ENCODE measurements at regions not wholly inside any gene's neighbourhood (a gene's known extent, or its start where the extent isn't known, plus 50 kb on each side); places are given as distances from the start of the nearest gene placed in this dataset.

DNA sequence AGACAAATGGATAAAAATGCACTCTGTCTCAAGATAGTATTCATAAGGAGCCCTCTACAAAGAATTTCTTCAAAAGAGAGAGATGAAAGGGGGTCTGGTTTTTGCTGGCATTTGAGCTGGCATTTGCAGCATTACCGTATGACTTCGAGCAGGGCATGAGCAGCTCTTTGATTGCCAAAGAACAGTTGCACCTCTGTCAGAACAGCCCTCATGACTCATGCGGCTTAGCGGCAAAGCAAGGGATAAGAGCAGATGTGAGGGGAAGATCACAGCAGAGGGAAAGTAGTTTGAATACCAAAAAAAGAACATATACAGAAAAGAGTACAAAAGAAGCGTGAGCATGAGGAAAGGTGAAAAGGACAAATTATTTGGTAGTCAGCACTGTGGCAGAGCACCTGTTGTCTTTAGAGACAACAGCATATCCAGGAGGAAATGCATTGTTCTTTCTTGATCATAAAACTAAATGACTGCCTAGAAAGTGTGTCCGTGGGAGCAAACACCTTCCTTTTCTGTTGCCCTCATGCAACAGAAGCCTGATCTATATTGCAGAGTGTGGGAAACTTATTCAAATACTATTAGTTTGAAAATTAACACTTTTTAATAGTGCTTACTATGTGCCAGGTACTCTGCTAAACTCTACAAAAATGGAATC lies 80.5 kb upstream of the SLC24A5 start:
- peak; percentile 95 for DNase-seq (ENCODE audit: low spot score)

DNA sequence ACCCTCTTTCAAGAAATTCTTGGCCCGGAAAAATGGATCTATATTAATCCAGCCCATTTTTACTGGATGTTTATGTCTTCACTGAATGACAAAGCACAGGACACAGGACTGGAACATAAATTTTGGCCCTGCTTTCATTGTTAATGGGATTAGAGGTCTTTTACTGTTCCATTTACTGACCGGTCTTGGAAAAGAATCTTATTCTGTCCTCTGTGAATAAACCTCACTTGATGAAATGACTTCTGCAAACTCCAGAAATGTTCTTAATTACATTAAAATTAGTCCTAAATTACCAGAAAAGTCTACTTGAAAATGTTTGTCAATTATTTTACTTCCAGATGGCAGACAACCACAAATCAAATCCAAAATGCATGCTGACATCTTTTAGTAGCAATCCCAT lies 79.3 kb upstream of the SLC24A5 start:
- no peak for DNase-seq (ENCODE audit: low spot score)

DNA sequence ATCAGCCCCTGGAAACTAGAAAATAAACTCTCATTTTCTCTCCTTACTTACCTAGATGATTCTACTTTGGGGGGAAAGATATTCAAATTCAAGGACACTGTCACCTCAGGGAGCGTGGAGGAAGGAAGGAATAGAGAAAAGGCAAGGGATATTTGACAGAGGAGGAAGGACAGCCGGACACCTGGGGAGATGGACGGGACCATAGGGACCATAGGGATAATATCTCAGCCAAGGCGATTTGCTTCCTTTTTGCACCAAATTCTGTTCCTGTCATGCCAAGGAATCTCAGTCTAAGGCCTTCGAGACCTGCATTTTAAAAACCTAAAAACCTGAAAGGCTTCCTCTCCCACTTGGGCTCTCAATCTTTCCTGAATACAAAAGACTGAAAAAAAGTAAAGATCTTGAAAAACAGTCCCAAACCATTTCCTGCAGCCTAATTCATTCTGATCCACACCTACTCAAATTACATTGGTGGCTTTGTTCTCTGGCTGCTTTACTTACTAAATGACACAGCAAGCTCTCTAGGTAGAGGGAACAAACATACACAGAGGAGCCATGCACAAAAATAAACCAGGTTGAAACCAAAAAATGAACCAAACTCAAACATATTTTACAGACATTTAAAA lies 73.9 kb upstream of the SLC24A5 start:
- no peak for DNase-seq (ENCODE audit: low spot score)

DNA sequence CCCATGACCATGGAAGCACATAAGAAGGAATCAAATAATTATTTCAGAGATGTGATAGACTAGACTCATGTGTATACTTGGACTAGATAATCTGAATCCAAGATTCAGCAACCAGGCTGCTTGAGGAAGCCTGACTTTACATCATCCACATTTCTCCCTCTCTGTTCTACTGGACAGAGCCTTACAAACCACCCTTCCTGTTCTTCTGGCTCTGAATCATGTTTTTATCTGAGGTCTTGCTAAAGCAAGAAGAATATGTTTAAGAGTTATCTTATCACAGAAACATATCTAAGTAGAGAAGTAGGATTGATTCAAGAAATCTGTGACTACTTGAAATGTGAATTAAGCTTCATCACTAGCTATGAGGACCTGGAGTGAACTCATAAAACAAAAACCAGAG lies 71.1 kb upstream of the SLC24A5 start:
- peak; percentile 24 for DNase-seq (ENCODE audit: low spot score)

DNA sequence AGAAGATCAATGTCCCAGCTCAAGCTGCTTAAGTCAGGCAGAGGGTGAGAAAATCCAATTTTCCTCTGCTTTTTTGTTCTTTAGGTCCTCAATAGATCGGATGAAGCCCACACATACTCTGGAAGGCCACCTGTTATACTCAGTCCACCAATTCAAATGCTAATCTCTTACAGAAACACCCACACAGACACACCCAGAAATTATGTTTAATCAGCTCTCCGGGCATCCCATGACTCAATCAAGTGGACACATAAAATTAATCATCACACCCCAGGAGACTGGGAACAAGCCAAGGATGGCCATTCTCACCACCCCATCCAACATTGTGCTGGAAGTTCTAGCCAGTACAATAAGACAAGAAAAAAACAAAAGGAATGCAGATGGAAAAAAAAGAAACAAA lies 67.8 kb upstream of the SLC24A5 start:
- DNase-seq (ENCODE audit: low spot score) = no peak

DNA sequence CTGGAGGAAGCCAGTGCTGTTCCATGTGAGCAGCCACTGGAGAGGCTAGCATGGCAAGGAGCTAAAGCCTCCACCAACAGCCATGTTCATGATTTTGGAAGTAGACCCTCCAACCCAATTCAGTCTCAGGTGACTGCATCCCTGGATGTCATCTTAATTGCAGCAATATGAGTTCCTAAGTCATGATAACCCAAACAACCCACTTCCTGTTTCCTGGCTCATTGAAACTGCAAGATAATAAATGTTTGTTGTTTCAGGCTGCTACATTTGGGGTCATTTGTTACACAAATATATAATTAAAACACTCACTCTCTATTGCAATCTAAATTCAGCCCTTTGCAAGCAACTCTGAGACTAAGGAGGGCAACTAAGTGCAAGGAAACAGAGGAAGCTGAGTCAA lies 62.4 kb upstream of the SLC24A5 start:
- no peak for DNase-seq (ENCODE audit: low spot score)

DNA sequence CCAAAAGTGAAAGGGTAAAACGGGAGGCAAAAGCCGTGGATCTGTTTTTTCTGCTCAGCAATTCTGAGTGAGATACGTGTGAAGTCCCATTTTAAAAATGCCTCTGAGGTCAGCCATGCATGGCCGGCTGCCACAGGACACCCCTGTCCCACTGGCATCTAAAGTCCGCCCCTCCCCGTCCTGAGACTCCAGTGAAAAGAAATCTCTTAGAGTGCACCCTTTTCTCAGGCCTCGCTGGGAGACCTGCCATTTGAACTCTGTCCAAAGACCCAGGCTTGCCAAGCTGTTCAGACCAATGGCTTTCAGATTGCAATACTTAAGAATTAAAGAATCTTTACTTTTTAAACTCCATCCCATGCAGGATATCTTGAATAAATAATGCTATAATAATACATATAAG lies 61.0 kb upstream of the SLC24A5 start:
- peak; percentile 57 for DNase-seq (ENCODE audit: low spot score)

DNA sequence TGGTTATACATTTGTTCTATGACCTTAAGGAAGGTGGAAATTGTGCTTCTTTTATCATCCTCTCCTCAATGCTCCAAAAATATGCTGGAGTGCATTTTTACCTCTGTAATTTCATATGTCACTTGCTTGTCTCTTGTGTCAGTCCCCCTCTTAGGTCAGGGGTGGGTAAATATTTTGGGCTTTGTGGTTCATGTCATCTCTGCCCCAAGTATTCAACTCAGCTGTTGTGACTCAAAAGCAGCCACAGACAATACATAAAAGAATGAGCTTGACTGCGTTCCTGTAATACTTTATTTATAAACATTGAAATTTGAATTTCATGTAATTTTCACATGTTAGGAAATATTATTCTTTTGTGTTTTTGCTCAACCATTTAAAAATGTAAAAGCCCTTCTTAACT lies 60.4 kb upstream of the SLC24A5 start:
- DNase-seq (ENCODE audit: low spot score) = no peak

DNA sequence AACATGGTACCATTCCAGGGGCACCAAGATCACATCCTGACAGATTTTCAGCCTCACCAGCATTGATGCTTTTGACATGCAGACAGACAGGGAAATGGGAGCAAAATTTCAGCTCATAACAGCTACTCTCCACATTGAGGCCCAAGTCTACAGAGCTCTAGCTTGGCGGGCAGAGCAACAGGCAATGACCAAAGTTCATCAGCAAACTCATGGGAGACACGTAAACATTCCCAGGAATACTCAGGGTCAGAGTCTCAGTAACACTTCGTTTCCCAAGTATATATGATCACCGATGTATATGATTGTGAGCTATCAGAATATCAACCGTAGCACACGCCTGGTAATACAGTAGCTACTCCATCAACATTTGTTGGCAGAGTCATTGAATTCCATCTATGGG lies 59.2 kb upstream of the SLC24A5 start:
- no peak for DNase-seq (ENCODE audit: low spot score)

DNA sequence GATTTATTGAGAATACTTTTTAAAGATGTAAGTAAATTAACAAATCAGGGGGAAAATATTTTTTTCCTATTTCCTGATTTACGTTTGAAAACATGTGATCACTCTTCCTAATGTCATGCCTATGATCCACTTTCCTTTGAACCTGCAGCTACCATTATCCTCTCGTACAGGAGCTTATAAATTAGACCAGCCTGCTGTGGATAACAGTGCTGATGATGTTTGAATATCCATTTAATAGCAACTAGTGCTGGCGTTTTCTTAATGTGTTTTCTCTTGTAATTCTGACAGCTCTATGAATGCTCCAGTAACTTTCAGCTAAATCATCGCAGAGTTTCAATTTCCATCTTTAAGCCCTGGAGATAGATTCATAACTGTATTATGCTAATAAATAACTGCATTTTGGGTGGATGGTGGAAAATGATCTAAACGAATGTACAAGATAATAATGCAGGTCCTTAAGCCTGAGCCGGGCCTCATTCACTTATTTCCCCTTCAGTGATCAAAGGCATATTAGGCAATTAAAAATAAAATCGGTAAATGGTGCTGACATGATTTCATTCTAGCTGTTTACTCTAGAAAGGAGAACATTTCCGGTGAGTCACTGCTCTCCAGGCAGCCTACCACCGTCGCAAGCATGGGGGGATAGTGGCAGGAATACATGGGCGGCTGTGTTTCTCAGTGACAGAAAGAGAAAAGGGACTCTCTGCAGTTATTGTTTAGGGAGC lies 58.5 kb upstream of the SLC24A5 start:
- DNase-seq (ENCODE audit: low spot score) = no peak

DNA sequence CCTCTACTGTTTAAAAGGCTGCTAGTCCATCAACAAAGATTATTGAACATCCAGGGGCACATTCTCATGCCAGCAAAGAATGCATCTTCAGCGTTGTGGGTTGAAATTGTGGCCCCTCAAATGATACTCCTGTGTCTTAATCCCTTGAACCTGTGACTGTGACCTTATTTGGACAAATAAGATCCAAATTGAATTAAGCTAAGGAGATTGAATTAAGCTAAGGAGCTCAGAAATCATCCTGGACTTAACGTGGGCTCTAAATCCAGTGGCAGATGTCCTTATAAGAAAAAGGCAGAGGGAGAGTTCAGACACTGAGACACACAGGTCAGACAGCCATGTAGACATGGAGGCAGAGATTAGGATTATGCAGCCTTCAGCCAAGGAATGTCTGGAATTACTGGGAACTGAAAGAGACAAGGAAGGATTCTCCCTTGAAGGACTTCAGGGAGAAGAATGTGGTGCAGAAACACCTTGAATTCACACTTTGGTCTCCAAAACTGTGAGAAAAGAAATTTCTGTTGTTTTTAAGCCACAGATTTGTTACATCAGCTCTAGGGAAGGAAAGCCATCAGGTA lies 57.3 kb upstream of the SLC24A5 start:
- DNase-seq (ENCODE audit: low spot score) = no peak

DNA sequence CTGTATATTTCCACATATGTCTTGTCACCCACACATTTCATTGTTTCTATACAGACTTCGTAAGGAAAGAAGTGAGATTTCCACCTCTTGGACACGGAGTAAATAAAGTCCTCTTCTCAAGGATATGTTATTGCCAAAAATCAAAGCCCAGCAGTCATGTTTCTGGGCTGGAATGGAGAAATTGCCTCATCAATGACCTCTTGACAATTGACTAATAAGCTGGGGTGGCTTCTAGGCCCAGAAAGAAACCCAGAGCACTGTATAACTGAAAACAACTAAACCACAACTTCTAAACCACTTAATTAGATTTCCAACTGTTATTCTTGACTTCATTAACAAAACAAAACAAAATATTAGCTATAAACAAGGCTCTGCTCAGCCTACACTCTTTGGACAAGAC lies 56.4 kb upstream of the SLC24A5 start:
- no peak for DNase-seq (ENCODE audit: low spot score)

DNA sequence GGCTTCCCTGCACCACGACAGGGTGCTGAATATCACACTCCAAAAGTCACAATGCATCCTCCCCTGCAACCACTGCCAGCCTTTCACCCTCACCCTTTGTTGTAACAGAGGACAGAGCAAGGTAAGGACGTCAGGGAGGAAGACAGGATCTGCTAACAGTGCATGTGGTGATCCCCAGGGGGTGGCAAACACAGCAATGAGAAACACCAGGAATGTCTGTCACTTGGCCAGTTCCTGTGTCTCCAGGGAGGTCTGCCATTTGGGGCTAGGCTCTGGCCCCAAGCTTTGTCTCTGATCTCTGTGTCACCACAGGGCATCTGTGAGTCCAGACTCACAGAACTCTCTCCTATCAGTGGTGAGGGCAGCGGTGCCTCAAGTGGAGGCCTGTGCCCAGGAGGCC lies 54.3 kb upstream of the SLC24A5 start:
- no peak for DNase-seq (ENCODE audit: low spot score)

Data from umbilical cord (tissue), 1 donor.